ENCODE measurements at regions not wholly inside any gene's neighbourhood (a gene's known extent, or its start where the extent isn't known, plus 50 kb on each side); places are given as distances from the start of the nearest gene placed in this dataset.

DNA sequence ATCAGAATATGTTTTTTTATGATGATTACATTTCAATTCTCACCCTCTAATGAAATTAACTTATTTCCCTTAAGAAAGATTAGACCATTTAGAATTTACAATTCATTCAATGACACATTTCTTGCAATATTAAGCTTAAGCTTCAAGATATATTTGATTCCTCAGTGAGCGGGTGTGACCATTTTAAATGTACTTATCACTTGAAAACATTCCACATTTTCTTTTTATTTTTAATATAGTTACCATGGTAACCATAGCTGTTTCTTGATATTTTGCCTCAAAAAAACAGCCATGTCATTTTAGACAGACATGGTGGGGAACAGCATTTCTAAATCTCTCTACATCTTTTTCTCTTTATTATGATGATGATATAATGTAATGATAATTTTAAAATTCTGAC is 1029.0 kb upstream of the B3GALT2 start:
- no peak for ATAC-seq
- TF ChIP-seq ISL1 (CRISPR knock-in tag; IDR thresholded peaks at IDR 0.05) (no peak), BACH2 (CRISPR knock-in tag; IDR thresholded peaks at IDR 0.05; ENCODE audit: borderline replicate concordance) (no peak), RARB (CRISPR knock-in tag; IDR thresholded peaks at IDR 0.05) (no peak), PPARA (CRISPR knock-in tag; IDR thresholded peaks at IDR 0.05; ENCODE audit: borderline replicate concordance) (no peak), ZNF565 (CRISPR knock-in tag; conservative IDR thresholded peaks at IDR 0.05; ENCODE audit: low read depth) (no peak), ZC3H10 (CRISPR knock-in tag; IDR thresholded peaks at IDR 0.05) (no peak), TOX (CRISPR knock-in tag; IDR thresholded peaks at IDR 0.05; ENCODE audit: borderline replicate concordance) (no peak), CSDC2 (CRISPR knock-in tag; IDR thresholded peaks at IDR 0.05) (no peak), ZFP30 (CRISPR knock-in tag; IDR thresholded peaks at IDR 0.05) (no peak), ESRRG (CRISPR knock-in tag; IDR thresholded peaks at IDR 0.05) (no peak), POU6F1 (CRISPR knock-in tag; IDR thresholded peaks at IDR 0.05; ENCODE audit: borderline replicate concordance, low read depth) (no peak), CREB5 (CRISPR knock-in tag; IDR thresholded peaks at IDR 0.05; ENCODE audit: low read depth) (no peak)
- TF ChIP-seq, protein P1, sequence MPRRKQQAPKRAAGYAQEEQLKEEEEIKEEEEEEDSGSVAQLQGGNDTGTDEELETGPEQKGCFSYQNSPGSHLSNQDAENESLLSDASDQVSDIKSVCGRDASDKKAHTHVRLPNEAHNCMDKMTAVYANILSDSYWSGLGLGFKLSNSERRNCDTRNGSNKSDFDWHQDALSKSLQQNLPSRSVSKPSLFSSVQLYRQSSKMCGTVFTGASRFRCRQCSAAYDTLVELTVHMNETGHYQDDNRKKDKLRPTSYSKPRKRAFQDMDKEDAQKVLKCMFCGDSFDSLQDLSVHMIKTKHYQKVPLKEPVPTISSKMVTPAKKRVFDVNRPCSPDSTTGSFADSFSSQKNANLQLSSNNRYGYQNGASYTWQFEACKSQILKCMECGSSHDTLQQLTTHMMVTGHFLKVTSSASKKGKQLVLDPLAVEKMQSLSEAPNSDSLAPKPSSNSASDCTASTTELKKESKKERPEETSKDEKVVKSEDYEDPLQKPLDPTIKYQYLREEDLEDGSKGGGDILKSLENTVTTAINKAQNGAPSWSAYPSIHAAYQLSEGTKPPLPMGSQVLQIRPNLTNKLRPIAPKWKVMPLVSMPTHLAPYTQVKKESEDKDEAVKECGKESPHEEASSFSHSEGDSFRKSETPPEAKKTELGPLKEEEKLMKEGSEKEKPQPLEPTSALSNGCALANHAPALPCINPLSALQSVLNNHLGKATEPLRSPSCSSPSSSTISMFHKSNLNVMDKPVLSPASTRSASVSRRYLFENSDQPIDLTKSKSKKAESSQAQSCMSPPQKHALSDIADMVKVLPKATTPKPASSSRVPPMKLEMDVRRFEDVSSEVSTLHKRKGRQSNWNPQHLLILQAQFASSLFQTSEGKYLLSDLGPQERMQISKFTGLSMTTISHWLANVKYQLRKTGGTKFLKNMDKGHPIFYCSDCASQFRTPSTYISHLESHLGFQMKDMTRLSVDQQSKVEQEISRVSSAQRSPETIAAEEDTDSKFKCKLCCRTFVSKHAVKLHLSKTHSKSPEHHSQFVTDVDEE (CRISPR knock-in tag; IDR thresholded peaks at IDR 0.05), result no peak
- TF ChIP-seq, protein P2, sequence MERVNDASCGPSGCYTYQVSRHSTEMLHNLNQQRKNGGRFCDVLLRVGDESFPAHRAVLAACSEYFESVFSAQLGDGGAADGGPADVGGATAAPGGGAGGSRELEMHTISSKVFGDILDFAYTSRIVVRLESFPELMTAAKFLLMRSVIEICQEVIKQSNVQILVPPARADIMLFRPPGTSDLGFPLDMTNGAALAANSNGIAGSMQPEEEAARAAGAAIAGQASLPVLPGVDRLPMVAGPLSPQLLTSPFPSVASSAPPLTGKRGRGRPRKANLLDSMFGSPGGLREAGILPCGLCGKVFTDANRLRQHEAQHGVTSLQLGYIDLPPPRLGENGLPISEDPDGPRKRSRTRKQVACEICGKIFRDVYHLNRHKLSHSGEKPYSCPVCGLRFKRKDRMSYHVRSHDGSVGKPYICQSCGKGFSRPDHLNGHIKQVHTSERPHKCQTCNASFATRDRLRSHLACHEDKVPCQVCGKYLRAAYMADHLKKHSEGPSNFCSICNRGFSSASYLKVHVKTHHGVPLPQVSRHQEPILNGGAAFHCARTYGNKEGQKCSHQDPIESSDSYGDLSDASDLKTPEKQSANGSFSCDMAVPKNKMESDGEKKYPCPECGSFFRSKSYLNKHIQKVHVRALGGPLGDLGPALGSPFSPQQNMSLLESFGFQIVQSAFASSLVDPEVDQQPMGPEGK (CRISPR knock-in tag; IDR thresholded peaks at IDR 0.05; ENCODE audit: borderline replicate concordance), result no peak

DNA sequence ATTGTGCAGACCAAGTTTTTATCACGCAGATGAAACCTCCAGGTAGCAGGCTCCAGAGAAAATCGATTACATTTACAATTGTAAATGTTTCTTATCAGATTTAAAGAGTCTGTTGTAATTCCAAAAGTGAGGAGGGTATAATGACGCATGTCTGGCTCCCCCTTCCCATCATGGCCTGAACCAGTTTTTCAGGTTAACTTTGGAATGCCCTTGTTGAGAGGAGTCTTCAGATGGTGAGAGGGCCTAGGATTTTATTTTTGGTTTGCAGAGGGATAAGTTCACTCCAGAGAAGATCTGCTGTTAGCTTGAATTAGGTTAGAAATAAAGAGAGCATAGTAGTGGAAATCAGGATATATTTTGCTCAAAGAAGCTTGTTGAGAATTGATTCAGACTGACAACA is 1028.3 kb upstream of the B3GALT2 start:
- TF ChIP-seq TOX (CRISPR knock-in tag; IDR thresholded peaks at IDR 0.05; ENCODE audit: borderline replicate concordance) (no peak), ISL1 (CRISPR knock-in tag; IDR thresholded peaks at IDR 0.05) (no peak), ZNF8 (CRISPR knock-in tag; IDR thresholded peaks at IDR 0.05) (no peak), ESRRG (CRISPR knock-in tag; IDR thresholded peaks at IDR 0.05) (no peak), ARNTL (CRISPR knock-in tag; IDR thresholded peaks at IDR 0.05; ENCODE audit: borderline replicate concordance, low read depth) (no peak), RARB (CRISPR knock-in tag; IDR thresholded peaks at IDR 0.05) (no peak), SNAI2 (CRISPR knock-in tag; IDR thresholded peaks at IDR 0.05) (no peak)
- no peak for ATAC-seq

DNA sequence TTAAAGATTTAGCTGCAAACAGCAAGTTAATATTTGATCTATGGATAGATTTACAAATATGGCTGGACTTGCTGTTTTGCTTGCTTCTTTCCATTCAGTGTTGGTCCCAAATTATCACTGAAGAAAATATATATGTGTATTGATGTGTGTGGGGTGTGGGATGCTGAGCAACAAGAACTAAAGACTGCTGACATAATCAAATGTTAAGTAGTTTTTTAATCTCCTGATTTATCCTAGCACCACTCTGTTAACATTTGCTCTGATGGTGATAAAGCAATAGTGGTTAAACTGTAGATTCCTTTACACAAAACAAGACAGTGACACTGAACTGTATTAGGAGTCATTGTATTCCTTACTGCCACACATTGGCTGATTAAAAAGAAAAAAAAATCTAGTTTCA is 1023.5 kb upstream of the B3GALT2 start:
- no peak for ATAC-seq
- no peak for TF ChIP-seq PPARA (CRISPR knock-in tag; IDR thresholded peaks at IDR 0.05; ENCODE audit: borderline replicate concordance)
- TF ChIP-seq ARNTL (CRISPR knock-in tag; IDR thresholded peaks at IDR 0.05; ENCODE audit: borderline replicate concordance, low read depth), result no peak
- no peak for TF ChIP-seq ZNF70 (CRISPR knock-in tag; IDR thresholded peaks at IDR 0.05)

- ATAC-seq, result no peak
- TF ChIP-seq, protein P1 (CRISPR knock-in tag; IDR thresholded peaks at IDR 0.05), result no peak
- TF ChIP-seq TCF4 (CRISPR knock-in tag; IDR thresholded peaks at IDR 0.05; ENCODE audit: borderline replicate concordance) (no peak), ZFP30 (CRISPR knock-in tag; IDR thresholded peaks at IDR 0.05) (no peak), ZFP3 (CRISPR knock-in tag; IDR thresholded peaks at IDR 0.05) (no peak), SNAI2 (CRISPR knock-in tag; IDR thresholded peaks at IDR 0.05) (no peak), PPARA (CRISPR knock-in tag; IDR thresholded peaks at IDR 0.05; ENCODE audit: borderline replicate concordance) (no peak), ZC3H10 (CRISPR knock-in tag; IDR thresholded peaks at IDR 0.05) (no peak), TOX (CRISPR knock-in tag; IDR thresholded peaks at IDR 0.05; ENCODE audit: borderline replicate concordance) (no peak), CSDC2 (CRISPR knock-in tag; IDR thresholded peaks at IDR 0.05) (no peak), OSR1 (CRISPR knock-in tag; IDR thresholded peaks at IDR 0.05) (no peak), RARB (CRISPR knock-in tag; IDR thresholded peaks at IDR 0.05) (no peak), ARNTL (CRISPR knock-in tag; IDR thresholded peaks at IDR 0.05; ENCODE audit: borderline replicate concordance, low read depth) (no peak)
- TF ChIP-seq, protein P2 (CRISPR knock-in tag; IDR thresholded peaks at IDR 0.05; ENCODE audit: borderline replicate concordance), result no peak
Observed at GRCh38 chr1:194208674-194209073, 1022.3 kb upstream of the B3GALT2 start.
